Thoracic aorta (tissue), 2 donors: ENCODE measurements at regions not wholly inside any gene's neighbourhood (a gene's known extent, or its start where the extent isn't known, plus 50 kb on each side); places are given as distances from the start of the nearest gene placed in this dataset.
"Not testable (repeated sequence)": the region's sequence is repeated elsewhere in the genome, so short reads cannot be mapped to it uniquely, and the experiment has no call there.

ENCODE experiments used
- ATAC-seq: fragments of 150-250 bp; one replicate; pipeline ENCODE4 v1.8.0; 2017; ENCODE audit warnings: low read depth; ENCODE audit not compliant: insufficient number of reproducible peaks, low FRiP score
- DNase-seq: peaks from one replicate; pipeline ENCODE4 v3.0.0-alpha.2; 2020; ENCODE audit warnings: low spot score
- H3K27ac ChIP-seq, 2 donors: fragments of 200-600 bp; sonication (generic); 1 replicate in 1 of 2; 2 replicates in 1 of 2; pipeline ENCODE4 v1.5.1; 2016; ENCODE audit warnings: mild to moderate bottlenecking in 2 of 2, moderate library complexity in 2 of 2
- H3K27me3 ChIP-seq: fragments of 200-600 bp; sonication (generic); replicated peaks from 2 replicates; pipeline ENCODE4 v1.6.0; 2016; ENCODE audit warnings: mild to moderate bottlenecking; ENCODE audit not compliant: insufficient read depth
- H3K36me3 ChIP-seq: fragments of 200-600 bp; sonication (generic); one replicate; pipeline ENCODE4 v1.5.1; 2016
- H3K4me1 ChIP-seq, 2 donors: fragments of 200-600 bp; sonication (generic); 1 replicate in 1 of 2; 2 replicates in 1 of 2; pipeline versions ENCODE4 v1.5.1 to v1.6.0; 2016; ENCODE audit warnings: low read depth in 2 of 2, mild to moderate bottlenecking in 1 of 2; ENCODE audit not compliant: control insufficient read depth in 1 of 2
- H3K4me3 ChIP-seq: fragments of 200-600 bp; sonication (generic); 2 replicates; pipeline ENCODE4 v1.5.1; 2016; ENCODE audit warnings: mild to moderate bottlenecking
- H3K9me3 ChIP-seq: fragments of 200-600 bp; sonication (generic); 2 replicates; pipeline ENCODE4 v1.5.1; 2016
- TF ChIP-seq, protein P1 (sequence below): fragments of 200-600 bp; sonication (generic); IDR thresholded peaks from one replicate; pipeline ENCODE4 v1.5.1; 2019; ENCODE audit warnings: antibody characterized with exemption

DNA sequence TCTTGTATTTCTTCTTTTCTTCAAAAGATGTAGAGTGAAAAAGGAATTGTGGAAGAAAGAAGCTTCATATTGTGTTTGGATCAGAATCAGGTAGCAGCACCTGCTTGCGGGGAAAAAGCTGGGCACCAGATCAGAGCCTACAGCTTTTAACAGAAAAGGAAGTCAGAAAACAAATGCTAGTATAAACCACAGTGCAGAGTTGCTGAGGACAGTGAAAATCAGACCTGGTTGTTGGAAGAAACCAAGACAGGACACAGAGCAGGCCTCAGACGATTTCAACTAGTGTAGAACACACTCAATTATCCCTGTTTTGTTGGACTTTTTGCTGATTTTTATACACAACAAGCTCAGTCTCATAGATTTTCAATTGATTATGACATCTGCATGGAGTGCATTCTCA, 221.4 kb downstream of the PTN start:
- Histone ChIP-seq H3K36me3 (no peaks in the 10 kb centered on the region), H3K27ac (no peak overlapping the region), H3K9me3 (no peaks in the 10 kb centered on the region), H3K4me3 (no peak overlapping the region), H3K4me1 (no peaks in the 10 kb centered on the region), H3K27me3 (no peaks in the 10 kb centered on the region)
- DNase-seq (no peak), ATAC-seq (no peak)
- TF ChIP-seq, protein P1, sequence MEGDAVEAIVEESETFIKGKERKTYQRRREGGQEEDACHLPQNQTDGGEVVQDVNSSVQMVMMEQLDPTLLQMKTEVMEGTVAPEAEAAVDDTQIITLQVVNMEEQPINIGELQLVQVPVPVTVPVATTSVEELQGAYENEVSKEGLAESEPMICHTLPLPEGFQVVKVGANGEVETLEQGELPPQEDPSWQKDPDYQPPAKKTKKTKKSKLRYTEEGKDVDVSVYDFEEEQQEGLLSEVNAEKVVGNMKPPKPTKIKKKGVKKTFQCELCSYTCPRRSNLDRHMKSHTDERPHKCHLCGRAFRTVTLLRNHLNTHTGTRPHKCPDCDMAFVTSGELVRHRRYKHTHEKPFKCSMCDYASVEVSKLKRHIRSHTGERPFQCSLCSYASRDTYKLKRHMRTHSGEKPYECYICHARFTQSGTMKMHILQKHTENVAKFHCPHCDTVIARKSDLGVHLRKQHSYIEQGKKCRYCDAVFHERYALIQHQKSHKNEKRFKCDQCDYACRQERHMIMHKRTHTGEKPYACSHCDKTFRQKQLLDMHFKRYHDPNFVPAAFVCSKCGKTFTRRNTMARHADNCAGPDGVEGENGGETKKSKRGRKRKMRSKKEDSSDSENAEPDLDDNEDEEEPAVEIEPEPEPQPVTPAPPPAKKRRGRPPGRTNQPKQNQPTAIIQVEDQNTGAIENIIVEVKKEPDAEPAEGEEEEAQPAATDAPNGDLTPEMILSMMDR = no peak

DNA sequence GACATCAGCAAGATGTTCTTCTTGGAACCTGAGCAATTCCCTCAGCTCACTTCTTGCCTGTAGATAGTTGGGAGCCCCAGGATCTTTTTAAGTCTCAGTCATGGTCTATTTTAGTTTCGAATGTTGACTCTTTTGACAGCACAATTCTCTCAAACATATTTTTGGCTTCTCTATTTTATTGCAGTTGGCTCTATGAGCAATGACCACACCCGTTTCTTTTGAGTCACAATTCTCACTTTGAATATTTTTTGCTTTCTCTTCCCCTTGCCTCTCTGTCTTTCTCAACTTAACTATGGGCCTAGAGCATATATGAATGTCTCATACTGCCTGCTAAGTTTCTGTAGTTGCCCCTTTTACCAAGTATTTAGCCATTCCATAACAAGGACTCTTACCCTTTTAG, 222.8 kb downstream of the PTN start:
- Histone ChIP-seq H3K36me3 (no peaks in the 10 kb centered on the region), H3K9me3 (no peaks in the 10 kb centered on the region), H3K4me3 (no peak overlapping the region), H3K27ac (no peak overlapping the region), H3K4me1 (no peaks in the 10 kb centered on the region), H3K27me3 (no peaks in the 10 kb centered on the region)
- TF ChIP-seq, protein P1 = no peak
- DNase-seq (no peak), ATAC-seq (no peak)

DNA sequence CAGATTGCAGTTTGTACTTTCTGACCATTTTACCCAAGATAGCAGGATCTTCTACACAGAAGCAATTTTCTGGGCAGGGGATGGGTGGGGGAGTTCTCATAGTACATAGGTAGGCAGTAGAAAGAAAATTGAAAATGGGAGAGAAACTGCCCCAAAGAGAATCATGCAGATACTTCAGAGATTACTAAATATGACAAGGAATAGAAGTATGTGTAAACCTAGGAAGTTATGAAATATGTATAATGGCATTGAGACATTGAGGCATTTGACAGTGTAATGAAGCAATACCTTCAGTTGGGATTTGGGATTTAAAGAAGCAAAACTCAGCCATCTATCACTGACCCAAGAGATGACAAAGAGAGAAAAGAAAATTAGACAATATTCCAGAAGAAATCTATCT, 233.0 kb downstream of the PTN start:
- TF ChIP-seq, protein P1 = no peak
- no peak for ATAC-seq
- Histone ChIP-seq H3K27ac (no peak overlapping the region), H3K4me3 (no peak overlapping the region), H3K4me1 (no peaks in the 10 kb centered on the region), H3K36me3 (no peaks in the 10 kb centered on the region), H3K27me3 (no peaks in the 10 kb centered on the region), H3K9me3 (no peaks in the 10 kb centered on the region)
- DNase-seq = no peak

DNA sequence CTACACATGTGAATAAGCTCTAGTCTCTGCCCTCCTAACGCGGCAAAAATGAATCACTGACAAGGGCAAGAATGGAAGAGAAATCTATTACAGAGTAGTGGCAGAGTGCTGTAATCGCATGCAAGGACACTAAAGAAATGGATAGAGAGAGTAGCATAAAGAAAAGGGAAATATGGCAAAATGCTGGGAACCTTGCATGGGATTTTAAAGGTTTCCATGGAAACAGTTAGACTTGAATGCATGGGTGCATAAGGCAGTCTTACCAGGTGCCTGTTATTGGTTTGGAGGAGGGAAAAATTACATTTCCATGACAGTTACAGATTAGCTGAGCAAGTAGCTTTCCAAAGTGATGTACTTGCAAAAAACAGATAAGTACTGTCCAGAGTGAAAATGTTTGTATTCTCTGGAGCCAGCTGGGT, 233.4 kb downstream of the PTN start:
- Histone ChIP-seq H3K9me3 (no peaks in the 10 kb centered on the region), H3K36me3 (no peaks in the 10 kb centered on the region), H3K4me1 (no peaks in the 10 kb centered on the region), H3K27ac (no peak overlapping the region), H3K4me3 (no peak overlapping the region), H3K27me3 (no peaks in the 10 kb centered on the region)
- DNase-seq (no peak), ATAC-seq (no peak)
- TF ChIP-seq, protein P1 = no peak

DNA sequence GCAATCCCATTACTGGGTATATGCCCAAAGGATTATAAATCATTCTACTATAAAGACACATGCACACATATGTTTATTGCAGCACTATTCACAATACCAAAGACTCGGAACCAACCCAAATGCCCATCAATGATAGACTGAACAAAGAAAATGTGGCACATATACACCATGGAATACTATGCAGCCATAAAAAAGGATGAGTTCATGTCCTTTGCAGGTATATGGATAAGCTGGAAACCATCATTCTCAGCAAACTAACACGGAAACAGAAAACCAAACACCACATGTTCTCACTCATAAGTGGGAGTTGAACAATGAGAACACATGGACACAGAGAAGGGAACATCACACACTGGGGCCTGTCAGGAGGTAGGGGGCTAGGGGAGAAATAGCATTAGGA, 235.7 kb downstream of the PTN start:
- not testable (repeated sequence) for H3K27ac ChIP-seq, H3K27me3 ChIP-seq, H3K4me3 ChIP-seq, DNase-seq, ATAC-seq, H3K9me3 ChIP-seq, H3K36me3 ChIP-seq, H3K4me1 ChIP-seq

DNA sequence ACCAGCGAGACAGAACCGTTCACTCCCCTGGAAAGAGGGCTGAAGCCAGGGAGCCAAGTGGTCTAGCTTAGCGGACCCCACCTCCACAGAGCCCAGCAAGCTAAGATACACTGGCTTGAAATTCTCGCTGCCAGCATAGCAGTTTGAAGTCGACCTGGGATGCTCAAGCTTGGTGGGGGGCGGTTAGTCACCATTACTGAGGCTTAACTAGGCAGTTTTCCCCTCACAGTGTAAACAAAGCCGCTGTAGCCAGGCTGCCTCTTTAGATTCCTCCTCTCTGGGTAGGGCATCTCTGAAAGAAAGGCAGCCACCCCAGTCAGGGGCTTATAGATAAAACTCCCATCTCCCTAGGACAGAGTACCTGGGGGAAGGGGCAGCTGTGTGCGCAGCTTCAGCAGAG, 235.1 kb downstream of the CHRM2 start:
- DNase-seq, H3K4me3 ChIP-seq, H3K27me3 ChIP-seq, H3K27ac ChIP-seq, H3K36me3 ChIP-seq, H3K9me3 ChIP-seq, ATAC-seq, H3K4me1 ChIP-seq: not testable (repeated sequence)
